Neural progenitor cell (in vitro differentiated cells): ENCODE measurements at regions not wholly inside any gene's neighbourhood (a gene's known extent, or its start where the extent isn't known, plus 50 kb on each side); places are given as distances from the start of the nearest gene placed in this dataset.

Experiments used
- DNase-seq: peaks from one replicate; pipeline ENCODE4 v3.0.0-alpha.2; 2016; ENCODE audit warnings: low spot score
- H2AFZ ChIP-seq: fragments of 200-600 bp; sonication (generic); replicated peaks from 2 replicates; pipeline ENCODE4 v1.6.1; 2016; ENCODE audit warnings: antibody characterized with exemption
- H3F3A ChIP-seq: fragments of 200-600 bp; sonication (generic); 2 replicates; pipeline ENCODE4 v1.6.1; 2016; ENCODE audit warnings: antibody characterized with exemption, low read depth
- H3K27ac ChIP-seq: fragments of 200-600 bp; sonication (generic); 2 replicates; pipeline ENCODE4 v1.5.1; 2016; ENCODE audit warnings: mild to moderate bottlenecking
- H3K27me3 ChIP-seq: fragments of 200-600 bp; sonication (generic); 2 replicates; pipeline ENCODE4 v1.6.1; 2016; ENCODE audit warnings: mild to moderate bottlenecking, moderate library complexity
- H3K36me3 ChIP-seq: fragments of 200-600 bp; sonication (generic); 2 replicates; pipeline ENCODE4 v1.5.1; 2016
- H3K4me1 ChIP-seq: fragments of 200-600 bp; sonication (generic); 2 replicates; pipeline ENCODE4 v1.6.1; 2016; ENCODE audit warnings: mixed run types
- H3K4me2 ChIP-seq: fragments of 200-600 bp; sonication (generic); 2 replicates; pipeline ENCODE4 v1.6.1; 2016
- H3K4me3 ChIP-seq: fragments of 200-600 bp; sonication (generic); 2 replicates; pipeline ENCODE4 v1.5.1; 2016
- H3K79me2 ChIP-seq: fragments of 200-600 bp; sonication (generic); 2 replicates; pipeline ENCODE4 v1.6.1; 2016; ENCODE audit warnings: low read depth
- H3K9ac ChIP-seq: fragments of 200-600 bp; sonication (generic); 2 replicates; pipeline ENCODE4 v1.6.1; 2016
- H3K9me3 ChIP-seq: fragments of 200-600 bp; sonication (generic); 2 replicates; pipeline ENCODE4 v1.5.1; 2016; ENCODE audit warnings: low read depth
- H4K20me1 ChIP-seq: fragments of 200-600 bp; sonication (generic); 2 replicates; pipeline ENCODE4 v1.6.1; 2016; ENCODE audit warnings: low read depth
- H3K27ac Mint-ChIP-seq: 3 replicates; pipeline ENCODE4 v1.8.0; 2021; ENCODE audit warnings: mixed read lengths
- H3K27me3 Mint-ChIP-seq: 2 replicates; pipeline ENCODE4 v1.8.0; 2022; ENCODE audit warnings: low read depth, mild to moderate bottlenecking, inconsistent platforms, moderate library complexity, mixed read lengths; ENCODE audit not compliant: insufficient read depth
- H3K36me3 Mint-ChIP-seq: 3 replicates; pipeline ENCODE4 v1.8.0; 2021; ENCODE audit warnings: mixed read lengths
- H3K4me1 Mint-ChIP-seq: 3 replicates; pipeline ENCODE4 v1.8.0; 2021; ENCODE audit warnings: mixed read lengths
- H3K4me3 Mint-ChIP-seq: 3 replicates; pipeline ENCODE4 v1.8.0; 2021; ENCODE audit warnings: mild to moderate bottlenecking, moderate library complexity, mixed read lengths
- H3K9me3 Mint-ChIP-seq: 3 replicates; pipeline ENCODE4 v1.8.0; 2020; ENCODE audit warnings: mixed read lengths
- EZH2 ChIP-seq: fragments of 200-600 bp; sonication (generic); IDR thresholded peaks from 2 replicates; pipeline ENCODE4 v1.6.1; 2017; ENCODE audit warnings: antibody characterized with exemption, mild to moderate bottlenecking, moderate library complexity
- EZH2phosphoT487 ChIP-seq: fragments of 200-600 bp; sonication (generic); IDR thresholded peaks from 2 replicates; pipeline ENCODE4 v1.6.1; 2017; ENCODE audit warnings: antibody characterized with exemption
- TF ChIP-seq, protein P1 (sequence below): fragments of 200-600 bp; sonication (generic); IDR thresholded peaks from 2 replicates; pipeline ENCODE4 v1.5.1; 2017; ENCODE audit warnings: antibody characterized with exemption, mild to moderate bottlenecking

DNA sequence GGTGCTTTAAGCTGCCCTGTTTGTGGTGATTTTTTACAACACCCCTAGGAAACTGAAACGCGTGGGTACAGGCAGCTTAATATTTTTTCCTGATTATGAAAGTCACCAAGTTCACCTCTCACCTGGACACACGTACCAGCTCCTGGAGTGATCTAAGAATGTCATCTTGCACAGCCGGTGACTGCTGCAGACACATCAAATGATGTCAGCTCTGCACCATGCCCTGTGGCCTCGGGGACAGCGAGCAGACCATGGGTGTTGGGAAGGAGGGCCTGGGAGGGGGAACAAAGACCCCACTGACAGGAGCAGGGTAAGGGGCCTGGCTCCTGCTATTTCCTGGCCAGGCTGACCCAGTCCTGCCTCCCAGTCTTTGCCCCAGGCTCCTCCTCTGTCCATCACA, 272.7 kb downstream of the PARN start:
- TF ChIP-seq EZH2 (no peak), EZH2phosphoT487 (no peak)
- TF ChIP-seq, protein P1, sequence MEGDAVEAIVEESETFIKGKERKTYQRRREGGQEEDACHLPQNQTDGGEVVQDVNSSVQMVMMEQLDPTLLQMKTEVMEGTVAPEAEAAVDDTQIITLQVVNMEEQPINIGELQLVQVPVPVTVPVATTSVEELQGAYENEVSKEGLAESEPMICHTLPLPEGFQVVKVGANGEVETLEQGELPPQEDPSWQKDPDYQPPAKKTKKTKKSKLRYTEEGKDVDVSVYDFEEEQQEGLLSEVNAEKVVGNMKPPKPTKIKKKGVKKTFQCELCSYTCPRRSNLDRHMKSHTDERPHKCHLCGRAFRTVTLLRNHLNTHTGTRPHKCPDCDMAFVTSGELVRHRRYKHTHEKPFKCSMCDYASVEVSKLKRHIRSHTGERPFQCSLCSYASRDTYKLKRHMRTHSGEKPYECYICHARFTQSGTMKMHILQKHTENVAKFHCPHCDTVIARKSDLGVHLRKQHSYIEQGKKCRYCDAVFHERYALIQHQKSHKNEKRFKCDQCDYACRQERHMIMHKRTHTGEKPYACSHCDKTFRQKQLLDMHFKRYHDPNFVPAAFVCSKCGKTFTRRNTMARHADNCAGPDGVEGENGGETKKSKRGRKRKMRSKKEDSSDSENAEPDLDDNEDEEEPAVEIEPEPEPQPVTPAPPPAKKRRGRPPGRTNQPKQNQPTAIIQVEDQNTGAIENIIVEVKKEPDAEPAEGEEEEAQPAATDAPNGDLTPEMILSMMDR, result no peak
- H3K4me1 Mint-ChIP-seq, result peaks cover 26% of the 10 kb centered on the region
- H3K9me3 Mint-ChIP-seq, result no peaks in the 10 kb centered on the region
- H3K9me3 ChIP-seq, result no peaks in the 10 kb centered on the region
- no peak overlapping the region for H3K4me2 ChIP-seq
- H3K27me3 Mint-ChIP-seq, result peaks cover 9% of the 10 kb centered on the region
- H3F3A ChIP-seq, result peaks cover 3% of the 10 kb centered on the region
- H3K9ac ChIP-seq, result no peak overlapping the region
- H3K79me2 ChIP-seq, result no peaks in the 10 kb centered on the region
- H3K4me1 ChIP-seq, result no peaks in the 10 kb centered on the region
- DNase-seq, result no peak
- no peaks in the 10 kb centered on the region for H3K27me3 ChIP-seq
- H3K4me3 Mint-ChIP-seq, result no peak overlapping the region
- H2AFZ ChIP-seq, result no peak overlapping the region
- H3K27ac ChIP-seq, result no peak overlapping the region
- H4K20me1 ChIP-seq, result no peaks in the 10 kb centered on the region
- H3K27ac Mint-ChIP-seq, result no peak overlapping the region
- H3K4me3 ChIP-seq, result no peak overlapping the region
- H3K36me3 Mint-ChIP-seq, result no peaks in the 10 kb centered on the region
- no peaks in the 10 kb centered on the region for H3K36me3 ChIP-seq

DNA sequence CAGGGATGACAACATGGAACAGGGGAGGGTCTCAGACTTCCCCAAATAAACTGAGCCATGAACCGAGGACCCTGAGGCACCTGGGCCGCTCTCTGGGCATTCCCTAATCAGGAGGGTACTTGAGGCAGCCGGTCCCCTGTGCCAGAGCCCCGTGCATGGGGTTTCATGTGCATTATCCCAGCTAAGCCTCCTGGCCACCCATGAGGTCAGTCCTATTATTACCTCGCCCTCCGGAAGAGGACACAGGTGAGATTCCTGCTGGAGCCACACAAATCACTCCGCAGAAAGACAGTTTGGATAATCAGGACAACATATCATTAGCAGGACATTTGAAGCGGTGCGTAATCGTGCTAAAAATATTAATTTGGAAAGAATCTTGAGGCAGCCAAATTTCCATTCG, 274.0 kb downstream of the PARN start:
- no peak for DNase-seq
- Histone ChIP-seq H3K4me3 (no peak overlapping the region), H3K27me3 (no peaks in the 10 kb centered on the region), H3K9ac (no peak overlapping the region), H3K4me2 (no peak overlapping the region), H2AFZ (no peak overlapping the region), H4K20me1 (no peaks in the 10 kb centered on the region), H3F3A (peaks cover 3% of the 10 kb centered on the region), H3K9me3 (no peaks in the 10 kb centered on the region), H3K36me3 (no peaks in the 10 kb centered on the region), H3K4me1 (no peaks in the 10 kb centered on the region), H3K79me2 (no peaks in the 10 kb centered on the region), H3K27ac (no peak overlapping the region)
- Mint-ChIP-seq H3K4me1 (peaks cover 25% of the 10 kb centered on the region), H3K27me3 (peaks cover 5% of the 10 kb centered on the region), H3K4me3 (no peak overlapping the region), H3K27ac (no peak overlapping the region), H3K36me3 (no peaks in the 10 kb centered on the region), H3K9me3 (no peaks in the 10 kb centered on the region)
- TF ChIP-seq EZH2, result no peak
- TF ChIP-seq EZH2phosphoT487, result no peak
- TF ChIP-seq, protein P1, result no peak

DNA sequence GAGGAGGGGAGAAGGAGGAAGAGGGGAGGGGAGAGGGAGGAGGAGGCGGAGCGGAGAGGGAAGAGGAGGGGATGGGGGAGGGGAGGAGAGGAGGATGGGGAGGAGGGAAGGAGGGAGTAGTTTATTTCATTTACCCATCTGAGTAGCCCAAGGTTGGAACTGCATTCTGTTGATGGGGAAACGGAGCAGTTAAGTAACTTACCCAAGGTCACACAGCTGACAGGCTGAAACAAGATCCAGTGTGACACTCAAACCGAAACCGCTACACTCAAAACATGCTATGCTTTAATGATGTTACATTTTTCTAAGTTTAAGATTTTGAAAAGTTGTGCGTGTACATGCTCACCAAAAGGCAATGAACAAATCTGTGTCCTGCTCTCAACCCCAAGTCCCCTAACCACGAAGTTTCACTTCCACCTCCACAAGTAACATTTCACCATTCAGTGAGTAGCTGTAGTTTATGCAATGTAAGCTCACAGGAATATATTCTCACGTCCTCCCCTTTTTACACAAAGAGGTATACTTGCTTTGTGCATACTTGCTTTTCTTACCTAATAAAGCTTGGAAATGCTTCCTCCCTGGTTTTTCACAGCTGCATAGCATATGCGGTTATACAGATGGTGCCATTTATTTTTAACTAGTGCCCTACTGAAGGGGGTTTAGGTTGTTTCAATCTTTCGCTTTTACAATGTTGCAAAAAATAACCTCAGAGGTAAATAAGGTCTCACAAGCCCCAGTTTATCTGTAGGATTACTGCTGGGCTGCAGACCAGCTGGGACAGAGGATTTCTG, 275.3 kb downstream of the PARN start:
- Histone ChIP-seq H3K27ac (no peak overlapping the region), H3K9ac (no peak overlapping the region), H4K20me1 (no peaks in the 10 kb centered on the region), H3K27me3 (no peaks in the 10 kb centered on the region), H3F3A (peaks cover 3% of the 10 kb centered on the region), H2AFZ (no peak overlapping the region), H3K79me2 (no peaks in the 10 kb centered on the region), H3K36me3 (no peaks in the 10 kb centered on the region), H3K9me3 (no peaks in the 10 kb centered on the region), H3K4me2 (no peak overlapping the region), H3K4me1 (no peaks in the 10 kb centered on the region), H3K4me3 (no peak overlapping the region)
- no peaks in the 10 kb centered on the region for H3K9me3 Mint-ChIP-seq
- H3K4me1 Mint-ChIP-seq, result peaks cover 33% of the 10 kb centered on the region
- no peak for TF ChIP-seq EZH2phosphoT487
- no peak for TF ChIP-seq EZH2
- TF ChIP-seq, protein P1, result no peak
- peaks cover 3% of the 10 kb centered on the region for H3K27me3 Mint-ChIP-seq
- H3K36me3 Mint-ChIP-seq, result no peaks in the 10 kb centered on the region
- H3K4me3 Mint-ChIP-seq, result no peak overlapping the region
- no peak for DNase-seq
- H3K27ac Mint-ChIP-seq, result no peak overlapping the region
